H9 (cell line): ENCODE measurements at regions not wholly inside any gene's neighbourhood (a gene's known extent, or its start where the extent isn't known, plus 50 kb on each side); places are given as distances from the start of the nearest gene placed in this dataset.

Experiments used
- DNase-seq: peaks from one replicate; pipeline ENCODE4 v3.0.0-alpha.2; 2017
- H2AFZ ChIP-seq: one replicate; pipeline ENCODE4 v1.6.1; 2013; ENCODE audit warnings: mild to moderate bottlenecking, low read length, control low read depth, moderate library complexity
- H2AK5ac ChIP-seq: 2 replicates; pipeline ENCODE4 v1.6.1; 2013; ENCODE audit warnings: low read length, control low read depth, mixed read lengths; ENCODE audit not compliant: insufficient read length
- H2BK120ac ChIP-seq: one replicate; pipeline ENCODE4 v1.6.1; 2013; ENCODE audit warnings: low read depth, mild to moderate bottlenecking, low read length, control low read depth, inconsistent platforms; ENCODE audit not compliant: poor library complexity, severe bottlenecking
- H2BK12ac ChIP-seq: 2 replicates; pipeline ENCODE4 v1.6.1; 2013; ENCODE audit warnings: low read length, control low read depth, mixed read lengths, low read depth; ENCODE audit not compliant: insufficient read length
- H2BK15ac ChIP-seq: 2 replicates; pipeline ENCODE4 v1.6.1; 2013; ENCODE audit warnings: low read depth, low read length, control low read depth
- H2BK20ac ChIP-seq: one replicate; pipeline ENCODE4 v1.6.1; 2013; ENCODE audit warnings: low read depth, mild to moderate bottlenecking, low read length, control low read depth, inconsistent platforms; ENCODE audit not compliant: poor library complexity, severe bottlenecking
- H2BK5ac ChIP-seq: 2 replicates; pipeline ENCODE4 v1.6.1; 2013; ENCODE audit warnings: low read length, control low read depth, mixed read lengths; ENCODE audit not compliant: insufficient read length
- H3K14ac ChIP-seq: 2 replicates; pipeline ENCODE4 v1.6.1; 2013; ENCODE audit warnings: low read length, control low read depth; ENCODE audit not compliant: insufficient read depth
- H3K18ac ChIP-seq: 2 replicates; pipeline ENCODE4 v1.6.1; 2013; ENCODE audit warnings: low read depth, mild to moderate bottlenecking, mixed read lengths, low read length, control low read depth; ENCODE audit not compliant: insufficient read length
- H3K23ac ChIP-seq: 2 replicates; pipeline ENCODE4 v1.6.1; 2013; ENCODE audit warnings: low read length, control low read depth, mixed read lengths, low read depth; ENCODE audit not compliant: insufficient read length
- H3K23me2 ChIP-seq: 2 replicates; pipeline ENCODE4 v1.6.1; 2013; ENCODE audit warnings: low read depth, mild to moderate bottlenecking, mixed read lengths, low read length, control low read depth; ENCODE audit not compliant: insufficient read length, poor library complexity, severe bottlenecking
- H3K27ac ChIP-seq: 2 replicates; pipeline ENCODE4 v1.5.1; 2013; ENCODE audit warnings: low read length, control low read depth, mixed read lengths, low read depth; ENCODE audit not compliant: insufficient read length
- H3K27me3 ChIP-seq: 2 replicates; pipeline ENCODE4 v1.6.1; 2013; ENCODE audit warnings: low read length, control low read depth, inconsistent platforms; ENCODE audit not compliant: insufficient read depth
- H3K4ac ChIP-seq: 2 replicates; pipeline ENCODE4 v1.6.1; 2013; ENCODE audit warnings: low read depth, mild to moderate bottlenecking, control low read depth, inconsistent platforms, low read length, moderate library complexity
- H3K4me1 ChIP-seq: 2 replicates; pipeline ENCODE4 v1.6.1; 2013; ENCODE audit warnings: low read length, control low read depth, inconsistent platforms; ENCODE audit not compliant: insufficient read depth
- H3K4me2 ChIP-seq: 2 replicates; pipeline ENCODE4 v1.6.1; 2013; ENCODE audit warnings: low read length, control low read depth, mixed read lengths; ENCODE audit not compliant: insufficient read length, insufficient read depth
- H3K56ac ChIP-seq: 2 replicates; pipeline ENCODE4 v1.6.1; 2013; ENCODE audit warnings: low read depth, mild to moderate bottlenecking, mixed read lengths, low read length, control low read depth; ENCODE audit not compliant: insufficient read length
- H3K79me1 ChIP-seq: 2 replicates; pipeline ENCODE4 v1.6.1; 2013; ENCODE audit warnings: low read depth, mild to moderate bottlenecking, moderate library complexity, low read length, control low read depth, inconsistent platforms; ENCODE audit not compliant: insufficient read depth, poor library complexity, severe bottlenecking
- H3K79me2 ChIP-seq: 2 replicates; pipeline ENCODE4 v1.6.1; 2013; ENCODE audit warnings: low read length, control low read depth, inconsistent platforms; ENCODE audit not compliant: insufficient read depth
- H3K9ac ChIP-seq: 2 replicates; pipeline ENCODE4 v1.6.1; 2013; ENCODE audit warnings: low read length, control low read depth, mixed read lengths; ENCODE audit not compliant: insufficient read length; ENCODE audit errors: extremely low read depth
- H3K9me3 ChIP-seq: one replicate; pipeline ENCODE4 v1.6.1; 2013; ENCODE audit warnings: low read depth, low read length, inconsistent platforms; ENCODE audit not compliant: control insufficient read depth
- H3T11ph ChIP-seq: one replicate; pipeline ENCODE4 v1.6.1; 2013; ENCODE audit warnings: mild to moderate bottlenecking, low read length, control low read depth, inconsistent platforms
- H4K20me1 ChIP-seq: one replicate; pipeline ENCODE4 v1.6.1; 2013; ENCODE audit not compliant: control insufficient read depth, insufficient read length, insufficient read depth
- H4K5ac ChIP-seq: 2 replicates; pipeline ENCODE4 v1.6.1; 2013; ENCODE audit warnings: low read depth, mild to moderate bottlenecking, mixed read lengths, low read length, control low read depth; ENCODE audit not compliant: insufficient read length
- H4K8ac ChIP-seq: replicated peaks from 2 replicates; pipeline ENCODE4 v1.6.1; 2013; ENCODE audit warnings: low read length, control low read depth, mixed read lengths, low read depth; ENCODE audit not compliant: insufficient read length
- H4K91ac ChIP-seq: 2 replicates; pipeline ENCODE4 v1.6.1; 2013; ENCODE audit warnings: low read depth, mild to moderate bottlenecking, moderate library complexity, mixed read lengths, low read length, control low read depth; ENCODE audit not compliant: insufficient read length
- H3K27ac Mint-ChIP-seq, 3 experiments: 2 replicates in 2 of 3; 3 replicates in 1 of 3; pipeline ENCODE4 v1.8.0; 2020 to 2021; ENCODE audit warnings: mixed read lengths in 3 of 3, mild to moderate bottlenecking in 1 of 3, moderate library complexity in 1 of 3
- H3K27me3 Mint-ChIP-seq: 2 replicates; pipeline ENCODE4 v1.8.0; 2021; ENCODE audit warnings: low read depth, mild to moderate bottlenecking, moderate library complexity, mixed read lengths
- H3K36me3 Mint-ChIP-seq, 3 experiments: 2 replicates in 2 of 3; 3 replicates in 1 of 3; pipeline ENCODE4 v1.8.0; 2020 to 2021; ENCODE audit warnings: low read depth in 3 of 3, mixed read lengths in 3 of 3; ENCODE audit not compliant: insufficient read depth in 1 of 3
- H3K4me1 Mint-ChIP-seq, 2 experiments: 2 replicates each; pipeline ENCODE4 v1.8.0; 2020; ENCODE audit warnings: mixed read lengths in 2 of 2
- H3K4me3 Mint-ChIP-seq, 2 experiments: 2 replicates in 1 of 2; 3 replicates in 1 of 2; pipeline ENCODE4 v1.8.0; 2020 to 2021; ENCODE audit warnings: mild to moderate bottlenecking in 2 of 2, mixed read lengths in 2 of 2, moderate library complexity in 1 of 2
- H3K9me3 Mint-ChIP-seq, 2 experiments: 2 replicates in 1 of 2; 3 replicates in 1 of 2; pipeline ENCODE4 v1.8.0; 2020; ENCODE audit warnings: mild to moderate bottlenecking in 2 of 2, mixed read lengths in 2 of 2, moderate library complexity in 1 of 2
- CTCF ChIP-seq: fragments of 200-600 bp; sonication (generic); conservative IDR thresholded peaks from 3 replicates; pipeline ENCODE4 v1.8.0; 2021; ENCODE audit warnings: antibody characterized with exemption, mild to moderate bottlenecking
- WGBS: extraction: QIAGEN DNeasy Blood & Tissue Kit; methylation state at CpG from one replicate; pipeline ENCODE4 v1.1.7; 2013; ENCODE audit warnings: missing lambda C conversion rate, low lambda C conversion rate, mixed read lengths; ENCODE audit not compliant: insufficient read length; ENCODE audit errors: extremely low coverage; 5-methylcytosine and 5-hydroxymethylcytosine counted together

GRCh38 chr15:85927931-85928537, 133.3 kb upstream of the KLHL25 start:
- H3K4me2 ChIP-seq, result no peak overlapping the region
- H3K4ac ChIP-seq, result no peak overlapping the region
- no peak overlapping the region for H4K91ac ChIP-seq
- no peak overlapping the region for H3K56ac ChIP-seq
- H2BK15ac ChIP-seq, result no peak overlapping the region
- no peaks in the 10 kb centered on the region for H3K23me2 ChIP-seq
- H2BK5ac ChIP-seq, result no peak overlapping the region
- H3K27ac ChIP-seq, result no peak overlapping the region
- no peak overlapping the region for H3K18ac ChIP-seq
- H3K79me1 ChIP-seq, result no peaks in the 10 kb centered on the region
- no peaks in the 10 kb centered on the region for H3K79me2 ChIP-seq
- H3K9ac ChIP-seq, result no peak overlapping the region
- H3K4me3 Mint-ChIP-seq, result no peak overlapping the region
- H3K4me1 ChIP-seq, result peaks cover 5% of the 10 kb centered on the region; the same call in 1 of the 2 replicates
- peaks cover 22 to 24% of the 10 kb centered on the region in 2 experiments for H3K4me1 Mint-ChIP-seq
- no peaks in the 10 kb centered on the region for H3K27me3 ChIP-seq
- no peak overlapping the region for H4K8ac ChIP-seq
- H2BK120ac ChIP-seq, result no peak overlapping the region
- H3K14ac ChIP-seq, result no peak overlapping the region
- no peaks in the 10 kb centered on the region for H3K27me3 Mint-ChIP-seq
- H2AK5ac ChIP-seq, result no peak overlapping the region
- no peak for TF ChIP-seq CTCF
- H2BK12ac ChIP-seq, result no peak overlapping the region
- H4K20me1 ChIP-seq, result no peaks in the 10 kb centered on the region
- no peaks in the 10 kb centered on the region for H3K9me3 ChIP-seq
- no peak overlapping the region for H3K23ac ChIP-seq
- H4K5ac ChIP-seq, result no peak overlapping the region
- H2AFZ ChIP-seq, result no peak overlapping the region
- no CpG with 5 or more reads among the region's 2 CpGs for WGBS
- H3K9me3 Mint-ChIP-seq, result no peaks in the 10 kb centered on the region; a peak in 1 of 5 replicates
- no peak overlapping the region for H2BK20ac ChIP-seq
- no peaks in the 10 kb centered on the region for H3K36me3 Mint-ChIP-seq
- no peak overlapping the region for H3K27ac Mint-ChIP-seq
- no peak for DNase-seq
- no peak overlapping the region for H3T11ph ChIP-seq
